Spleen (tissue), 7 donors: ENCODE measurements at regions not wholly inside any gene's neighbourhood (a gene's known extent, or its start where the extent isn't known, plus 50 kb on each side); places are given as distances from the start of the nearest gene placed in this dataset.

Experiments used
- POLR2A ChIP-seq, 3 donors: fragments of 450-650 bp; IDR thresholded peaks; one replicate each; pipeline ENCODE4 v1.5.1; 2017; ENCODE audit warnings: antibody characterized with exemption in 3 of 3, mild to moderate bottlenecking in 1 of 3
- TF ChIP-seq, protein P1 (sequence below), 11 experiments: fragments of 200-600 bp in 7 of 11; fragments of 450-650 bp in 4 of 11; sonication (generic) in 4 of 11; IDR thresholded peaks in 8 of 11; conservative IDR thresholded peaks in 3 of 11; 1 replicate in 7 of 11; 2 replicates in 4 of 11; pipeline versions ENCODE4 v1.4.0 to v1.8.0; 2016 to 2021; ENCODE audit warnings: antibody characterized with exemption in 11 of 11, inconsistent platforms in 4 of 11, mild to moderate bottlenecking in 1 of 11
- donor health status: DM: no; HTN: no; CAD: no; lungs with moderate emphysema.
- donor health status: DM: no; HTN: no; CAD: no.
- donor health status: DM: no; HTN: no; CAD: no.

- TF ChIP-seq, protein P1, sequence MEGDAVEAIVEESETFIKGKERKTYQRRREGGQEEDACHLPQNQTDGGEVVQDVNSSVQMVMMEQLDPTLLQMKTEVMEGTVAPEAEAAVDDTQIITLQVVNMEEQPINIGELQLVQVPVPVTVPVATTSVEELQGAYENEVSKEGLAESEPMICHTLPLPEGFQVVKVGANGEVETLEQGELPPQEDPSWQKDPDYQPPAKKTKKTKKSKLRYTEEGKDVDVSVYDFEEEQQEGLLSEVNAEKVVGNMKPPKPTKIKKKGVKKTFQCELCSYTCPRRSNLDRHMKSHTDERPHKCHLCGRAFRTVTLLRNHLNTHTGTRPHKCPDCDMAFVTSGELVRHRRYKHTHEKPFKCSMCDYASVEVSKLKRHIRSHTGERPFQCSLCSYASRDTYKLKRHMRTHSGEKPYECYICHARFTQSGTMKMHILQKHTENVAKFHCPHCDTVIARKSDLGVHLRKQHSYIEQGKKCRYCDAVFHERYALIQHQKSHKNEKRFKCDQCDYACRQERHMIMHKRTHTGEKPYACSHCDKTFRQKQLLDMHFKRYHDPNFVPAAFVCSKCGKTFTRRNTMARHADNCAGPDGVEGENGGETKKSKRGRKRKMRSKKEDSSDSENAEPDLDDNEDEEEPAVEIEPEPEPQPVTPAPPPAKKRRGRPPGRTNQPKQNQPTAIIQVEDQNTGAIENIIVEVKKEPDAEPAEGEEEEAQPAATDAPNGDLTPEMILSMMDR (IDR thresholded peaks at IDR 0.05 in 8 of 11, conservative IDR thresholded peaks at IDR 0.05 in 3 of 11), result no peak
- no peak for TF ChIP-seq POLR2A (IDR thresholded peaks at IDR 0.05)
Measured at GRCh38 chr3:7793786-7794185, 707.8 kb upstream of the LMCD1 start.
